K562 (cell line): ENCODE measurements at regions not wholly inside any gene's neighbourhood (a gene's known extent, or its start where the extent isn't known, plus 50 kb on each side); places are given as distances from the start of the nearest gene placed in this dataset.

Experiments used
- ATAC-seq: fragments of 200-7000 bp; cut with Tn5 transposase; 3 replicates; pipeline ENCODE4 v1.9.1; 2020; ENCODE audit warnings: moderate library complexity
- BruUV-seq: library from RNA; stranded (reverse); fragments of 400-500 nt; replicated peaks from 2 replicates; lab custom pipeline; 2021; lab: Mats Ljungman, UMichigan
- CTCF ChIA-PET: fragments of 300-600 bp; formaldehyde crosslinking; extraction: SDS; loops from one replicate; lab custom pipeline; 2021; ENCODE audit warnings: low intra/inter-chr PET ratio; lab: Yijun Ruan, JAX
- POLR2A ChIA-PET: fragments of 300-600, 350-650 bp; sonication (Branson Sonifier 250); formaldehyde crosslinking; extraction: SDS; loops from one replicate; lab custom pipeline; 2021; ENCODE audit warnings: antibody characterized with exemption, inconsistent platforms; lab: Yijun Ruan, JAX
- DNase-seq, 4 experiments: peaks; one replicate each; pipeline versions ENCODE4 v3.0.0 to v3.0.0-alpha.2; 2011 to 2018; ENCODE audit warnings: low spot score in 3 of 4, mixed read lengths in 3 of 4; ENCODE audit errors: extremely low read depth in 1 of 4
- FAIRE-seq: peaks from 2 replicates; lab custom pipeline; 2011; peaks lifted over from hg19 to GRCh38; lab: Jason Lieb, UNC
- H2AFZ ChIP-seq: 2 replicates; pipeline ENCODE4 v1.6.0; 2011; ENCODE audit warnings: low read depth, low read length, control low read depth, inconsistent platforms
- H3K27ac ChIP-seq: fragments of 200-600 bp; 3 replicates; pipeline ENCODE4 v1.8.0; 2011; ENCODE audit warnings: low read depth, mild to moderate bottlenecking, control low read depth, inconsistent platforms, low read length, moderate library complexity, mixed read lengths; ENCODE audit errors: extremely low read depth
- H3K27me3 ChIP-seq, 2 experiments: fragments of 300-600 bp in 1 of 2; 2 replicates in 1 of 2; 3 replicates in 1 of 2; pipeline versions ENCODE4 v1.6.0 to v1.8.0; 2011; ENCODE audit warnings: inconsistent platforms in 2 of 2, low read length in 2 of 2, mild to moderate bottlenecking in 1 of 2, mixed read lengths in 1 of 2, moderate library complexity in 1 of 2; ENCODE audit not compliant: control insufficient read depth in 2 of 2, insufficient read depth in 2 of 2
- H3K36me3 ChIP-seq: fragments of 300-600 bp; 3 replicates; pipeline ENCODE4 v1.8.0; 2011; ENCODE audit warnings: mild to moderate bottlenecking, low read length, inconsistent platforms; ENCODE audit not compliant: control insufficient read depth, insufficient read depth
- H3K4me1 ChIP-seq, 2 experiments: fragments of 200-600 bp in 1 of 2; replicated peaks in 1 of 2; 2 replicates in 1 of 2; 3 replicates in 1 of 2; pipeline versions ENCODE4 v1.5.1 to v1.8.0; 2011; ENCODE audit warnings: inconsistent platforms in 2 of 2, low read length in 2 of 2, mild to moderate bottlenecking in 1 of 2, mixed read lengths in 1 of 2, moderate library complexity in 1 of 2; ENCODE audit not compliant: control insufficient read depth in 2 of 2, insufficient read depth in 2 of 2
- H3K4me2 ChIP-seq: 2 replicates; pipeline ENCODE4 v1.6.1; 2011; ENCODE audit warnings: low read length, control low read depth, inconsistent platforms, mixed read lengths; ENCODE audit not compliant: insufficient read depth
- H3K4me3 ChIP-seq: fragments of 200-600 bp; sonication (generic), shearing (Covaris generic); 2 replicates; pipeline ENCODE4 v1.5.1; 2016; ENCODE audit warnings: control low read depth, inconsistent platforms
- H3K79me2 ChIP-seq: fragments of 200-600 bp; 3 replicates; pipeline ENCODE4 v1.8.0; 2011; ENCODE audit warnings: low read length, inconsistent platforms; ENCODE audit not compliant: control insufficient read depth, insufficient read depth
- H3K9ac ChIP-seq, 2 experiments: 2 replicates each; pipeline versions ENCODE4 v1.6.0 to v1.6.1; 2011; ENCODE audit warnings: low read depth in 2 of 2, low read length in 2 of 2, control low read depth in 1 of 2, inconsistent platforms in 1 of 2, mild to moderate bottlenecking in 1 of 2, mixed read lengths in 1 of 2; ENCODE audit not compliant: insufficient read depth in 1 of 2
- H3K9me1 ChIP-seq: one replicate; pipeline ENCODE4 v1.6.0; 2011; ENCODE audit warnings: inconsistent platforms, mild to moderate bottlenecking, low read length, moderate library complexity; ENCODE audit not compliant: control insufficient read depth, insufficient read depth
- H3K9me3 ChIP-seq: replicated peaks from 2 replicates; pipeline ENCODE4 v1.5.1; 2011; ENCODE audit warnings: low read depth, low read length, inconsistent platforms; ENCODE audit not compliant: control insufficient read depth, insufficient read depth
- H4K20me1 ChIP-seq: replicated peaks from 2 replicates; pipeline ENCODE4 v1.6.1; 2011; ENCODE audit warnings: low read length, inconsistent platforms, mixed read lengths; ENCODE audit not compliant: control insufficient read depth, insufficient read depth
- NFATC3 ChIP-seq: fragments of 450-650 bp; IDR thresholded peaks from 2 replicates; pipeline ENCODE4 v1.6.1; 2017; ENCODE audit warnings: mild to moderate bottlenecking
- ZBTB11 ChIP-seq, 3 experiments: fragments of 200-800 bp in 1 of 3; fragments of 250-450 bp in 1 of 3; fragments of 450-650 bp in 1 of 3; sonication (Bioruptor Pico) in 1 of 3; sonication (Bioruptor generic) in 1 of 3; formaldehyde crosslinking in 1 of 3; IDR thresholded peaks; 2 replicates each; pipeline versions ENCODE4 v1.6.1 to v1.8.0; 2016 to 2022; ENCODE audit warnings: mild to moderate bottlenecking in 2 of 3, missing genetic modification characterization in 2 of 3, missing compliant biosample characterization in 1 of 3, moderate library complexity in 1 of 3
- ZNF239 ChIP-seq: fragments of 250-450 bp; sonication (Bioruptor Pico); IDR thresholded peaks from 2 replicates; pipeline ENCODE4 v1.4.0; 2020; ENCODE audit warnings: mild to moderate bottlenecking
- ZNF282 ChIP-seq: sonication (generic); formaldehyde crosslinking; IDR thresholded peaks from 2 replicates; pipeline ENCODE4 v1.8.1; 2023; ENCODE audit warnings: missing genetic modification reagents
- ZNF699 ChIP-seq: fragments of 250-450 bp; sonication (Bioruptor Pico); IDR thresholded peaks from 2 replicates; pipeline ENCODE4 v1.8.0; 2021; ENCODE audit warnings: mild to moderate bottlenecking, moderate library complexity; ENCODE audit not compliant: insufficient replicate concordance
- WGBS: fragments of 100-300 bp; shearing (Covaris generic); methylation state at CpG from one replicate; pipeline ENCODE4 v1.1.6; 2016; ENCODE audit warnings: low coverage, mixed read lengths; ENCODE audit not compliant: insufficient coverage; ENCODE audit errors: missing lambda C conversion rate; 5-methylcytosine and 5-hydroxymethylcytosine counted together
- in situ Hi-C: fragments of 300-500 bp; cut with MboI; formaldehyde crosslinking; loops from 4 replicates; pipeline ENCODE4 v1.15.0; 2018; ENCODE audit warnings: inconsistent platforms, mixed read lengths
- intact Hi-C: fragments of 100-400 bp; cut with micrococcal nuclease; formaldehyde crosslinking; loops from 2 replicates; pipeline ENCODE4 v1.14.2; 2022
- TF ChIP-seq, protein P1 (sequence below), 2 experiments: fragments of 450-650 bp in 1 of 2; IDR thresholded peaks; 2 replicates each; pipeline ENCODE4 v1.6.1; 2011 to 2017; ENCODE audit warnings: low read depth in 2 of 2, antibody characterized with exemption in 1 of 2, borderline replicate concordance in 1 of 2, low read length in 1 of 2, mild to moderate bottlenecking in 1 of 2, mixed read lengths in 1 of 2; ENCODE audit not compliant: control insufficient read depth in 1 of 2
- TF ChIP-seq, protein P2 (sequence below): fragments of 450-650 bp; IDR thresholded peaks from 2 replicates; pipeline ENCODE4 v1.6.1; 2018; ENCODE audit warnings: mild to moderate bottlenecking, low read depth; ENCODE audit not compliant: partially characterized antibody
- TF ChIP-seq, protein P3 (sequence below): sonication (generic); formaldehyde crosslinking; IDR thresholded peaks from 2 replicates; pipeline ENCODE4 v1.8.1; 2023; ENCODE audit warnings: mild to moderate bottlenecking, missing genetic modification reagents
- TF ChIP-seq, protein P4 (sequence below): sonication (generic); formaldehyde crosslinking; IDR thresholded peaks from 2 replicates; pipeline ENCODE4 v1.9.0; 2022; ENCODE audit warnings: mild to moderate bottlenecking, missing genetic modification reagents

DNA sequence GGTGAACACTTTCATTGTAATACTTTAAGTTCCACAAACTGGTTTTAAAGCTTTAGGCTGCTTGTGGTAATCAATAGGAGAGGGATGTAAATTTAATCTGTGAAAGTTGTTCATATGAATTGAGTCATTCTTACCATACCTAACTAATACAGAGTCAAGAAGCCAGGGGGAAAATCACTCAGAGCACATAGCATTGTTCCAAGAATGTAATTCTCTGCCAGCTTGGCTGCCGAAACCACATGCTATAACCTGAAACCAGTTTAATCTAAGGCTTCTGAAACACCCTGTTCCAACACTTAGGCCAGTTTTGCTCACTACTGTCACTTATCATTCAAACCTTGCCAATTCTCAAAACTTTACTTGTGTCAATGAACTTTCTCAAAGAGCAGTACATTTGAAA lies 528.8 kb upstream of the GRAMD2B start:
- CTCF ChIA-PET, result no interaction called here
- H3K9ac ChIP-seq, result no peak overlapping the region
- in situ Hi-C loops (no loop called here), intact Hi-C loops (no loop called here)
- no peak overlapping the region for H3K4me3 ChIP-seq
- no peaks in the 10 kb centered on the region for H3K36me3 ChIP-seq
- no TSS peak for BruUV-seq
- H3K79me2 ChIP-seq, result no peaks in the 10 kb centered on the region
- FAIRE-seq, result no peak
- H3K27ac ChIP-seq, result no peak overlapping the region
- no peak overlapping the region for H2AFZ ChIP-seq
- POLR2A ChIA-PET, result no interaction called here
- no peaks in the 10 kb centered on the region for H3K27me3 ChIP-seq
- no peaks in the 10 kb centered on the region for H3K4me1 ChIP-seq
- H4K20me1 ChIP-seq, result no peaks in the 10 kb centered on the region
- H3K4me2 ChIP-seq, result no peak overlapping the region
- H3K9me1 ChIP-seq, result no peaks in the 10 kb centered on the region
- no peaks in the 10 kb centered on the region for H3K9me3 ChIP-seq
- 0% methylated on average over 1 of the region's 1 CpG for WGBS
- no peak for DNase-seq
- ATAC-seq, result no peak
- TF ChIP-seq, protein P1, sequence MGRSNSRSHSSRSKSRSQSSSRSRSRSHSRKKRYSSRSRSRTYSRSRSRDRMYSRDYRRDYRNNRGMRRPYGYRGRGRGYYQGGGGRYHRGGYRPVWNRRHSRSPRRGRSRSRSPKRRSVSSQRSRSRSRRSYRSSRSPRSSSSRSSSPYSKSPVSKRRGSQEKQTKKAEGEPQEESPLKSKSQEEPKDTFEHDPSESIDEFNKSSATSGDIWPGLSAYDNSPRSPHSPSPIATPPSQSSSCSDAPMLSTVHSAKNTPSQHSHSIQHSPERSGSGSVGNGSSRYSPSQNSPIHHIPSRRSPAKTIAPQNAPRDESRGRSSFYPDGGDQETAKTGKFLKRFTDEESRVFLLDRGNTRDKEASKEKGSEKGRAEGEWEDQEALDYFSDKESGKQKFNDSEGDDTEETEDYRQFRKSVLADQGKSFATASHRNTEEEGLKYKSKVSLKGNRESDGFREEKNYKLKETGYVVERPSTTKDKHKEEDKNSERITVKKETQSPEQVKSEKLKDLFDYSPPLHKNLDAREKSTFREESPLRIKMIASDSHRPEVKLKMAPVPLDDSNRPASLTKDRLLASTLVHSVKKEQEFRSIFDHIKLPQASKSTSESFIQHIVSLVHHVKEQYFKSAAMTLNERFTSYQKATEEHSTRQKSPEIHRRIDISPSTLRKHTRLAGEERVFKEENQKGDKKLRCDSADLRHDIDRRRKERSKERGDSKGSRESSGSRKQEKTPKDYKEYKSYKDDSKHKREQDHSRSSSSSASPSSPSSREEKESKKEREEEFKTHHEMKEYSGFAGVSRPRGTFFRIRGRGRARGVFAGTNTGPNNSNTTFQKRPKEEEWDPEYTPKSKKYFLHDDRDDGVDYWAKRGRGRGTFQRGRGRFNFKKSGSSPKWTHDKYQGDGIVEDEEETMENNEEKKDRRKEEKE (IDR thresholded peaks at IDR 0.05; ENCODE audit: borderline replicate concordance in 1 of 2, control insufficient read depth in 1 of 2, low read depth in 2 of 2, low read length in 1 of 2), result no peak
- TF ChIP-seq, protein P2, sequence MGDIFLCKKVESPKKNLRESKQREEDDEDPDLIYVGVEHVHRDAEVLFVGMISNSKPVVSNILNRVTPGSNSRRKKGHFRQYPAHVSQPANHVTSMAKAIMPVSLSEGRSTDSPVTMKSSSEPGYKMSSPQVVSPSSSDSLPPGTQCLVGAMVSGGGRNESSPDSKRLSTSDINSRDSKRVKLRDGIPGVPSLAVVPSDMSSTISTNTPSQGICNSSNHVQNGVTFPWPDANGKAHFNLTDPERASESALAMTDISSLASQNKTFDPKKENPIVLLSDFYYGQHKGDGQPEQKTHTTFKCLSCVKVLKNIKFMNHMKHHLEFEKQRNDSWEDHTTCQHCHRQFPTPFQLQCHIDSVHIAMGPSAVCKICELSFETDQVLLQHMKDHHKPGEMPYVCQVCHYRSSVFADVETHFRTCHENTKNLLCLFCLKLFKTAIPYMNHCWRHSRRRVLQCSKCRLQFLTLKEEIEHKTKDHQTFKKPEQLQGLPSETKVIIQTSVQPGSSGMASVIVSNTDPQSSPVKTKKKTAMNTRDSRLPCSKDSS, result no peak
- TF ChIP-seq, protein P3, sequence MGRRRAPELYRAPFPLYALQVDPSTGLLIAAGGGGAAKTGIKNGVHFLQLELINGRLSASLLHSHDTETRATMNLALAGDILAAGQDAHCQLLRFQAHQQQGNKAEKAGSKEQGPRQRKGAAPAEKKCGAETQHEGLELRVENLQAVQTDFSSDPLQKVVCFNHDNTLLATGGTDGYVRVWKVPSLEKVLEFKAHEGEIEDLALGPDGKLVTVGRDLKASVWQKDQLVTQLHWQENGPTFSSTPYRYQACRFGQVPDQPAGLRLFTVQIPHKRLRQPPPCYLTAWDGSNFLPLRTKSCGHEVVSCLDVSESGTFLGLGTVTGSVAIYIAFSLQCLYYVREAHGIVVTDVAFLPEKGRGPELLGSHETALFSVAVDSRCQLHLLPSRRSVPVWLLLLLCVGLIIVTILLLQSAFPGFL (CRISPR knock-in tag), result no peak
- no peak for TF ChIP-seq ZNF239 (CRISPR knock-in tag)
- no peak for TF ChIP-seq ZNF282 (CRISPR knock-in tag)
- TF ChIP-seq ZNF699, result no peak
- no peak for TF ChIP-seq ZBTB11 (CRISPR knock-in tag; IDR thresholded peaks at IDR 0.05)
- TF ChIP-seq, protein P4, sequence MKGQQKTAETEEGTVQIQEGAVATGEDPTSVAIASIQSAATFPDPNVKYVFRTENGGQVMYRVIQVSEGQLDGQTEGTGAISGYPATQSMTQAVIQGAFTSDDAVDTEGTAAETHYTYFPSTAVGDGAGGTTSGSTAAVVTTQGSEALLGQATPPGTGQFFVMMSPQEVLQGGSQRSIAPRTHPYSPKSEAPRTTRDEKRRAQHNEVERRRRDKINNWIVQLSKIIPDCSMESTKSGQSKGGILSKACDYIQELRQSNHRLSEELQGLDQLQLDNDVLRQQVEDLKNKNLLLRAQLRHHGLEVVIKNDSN (CRISPR knock-in tag), result no peak
- TF ChIP-seq NFATC3, result no peak
